GM12878 (cell line): ENCODE measurements at regions not wholly inside any gene's neighbourhood (a gene's known extent, or its start where the extent isn't known, plus 50 kb on each side); places are given as distances from the start of the nearest gene placed in this dataset.

Source experiments
- ATAC-seq: fragments of 200-7000 bp; cut with Tn5 transposase; 3 replicates; pipeline ENCODE4 v1.9.1; 2020; ENCODE audit warnings: mild to moderate bottlenecking, moderate library complexity
- BruUV-seq: library from RNA; stranded (reverse); fragments of 400-500 nt; replicated peaks from 2 replicates; lab custom pipeline; 2021; lab: Mats Ljungman, UMichigan
- CTCF ChIA-PET: fragments of 300-600 bp; sonication (Branson Sonifier 250); formaldehyde crosslinking; extraction: SDS; loops from one replicate; lab custom pipeline; 2021; ENCODE audit warnings: inconsistent platforms; lab: Yijun Ruan, JAX
- POLR2A ChIA-PET: fragments of 350-600 bp; formaldehyde crosslinking; extraction: SDS; loops from one replicate; lab custom pipeline; 2021; ENCODE audit warnings: inconsistent platforms; lab: Charles Lee
- RAD21 ChIA-PET: fragments of 300-600 bp; sonication (Branson Sonifier 250); formaldehyde crosslinking; loops from one replicate; lab custom pipeline; 2023; ENCODE audit warnings: antibody characterized with exemption; ENCODE audit not compliant: unreplicated experiment; lab: Charles Lee
- SMC1A ChIA-PET: fragments of 300-600 bp; sonication (Branson Sonifier 250); formaldehyde crosslinking; loops from one replicate; lab custom pipeline; 2023; ENCODE audit not compliant: unreplicated experiment, uncharacterized antibody; lab: Charles Lee
- DNase-seq: peaks from one replicate; pipeline ENCODE4 v3.0.0-alpha.2; 2011; ENCODE audit warnings: low read depth, low spot score
- FAIRE-seq: peaks from 3 replicates; lab custom pipeline; 2011; peaks lifted over from hg19 to GRCh38; lab: Jason Lieb, UNC
- H2AFZ ChIP-seq: 2 replicates; pipeline ENCODE4 v1.6.0; 2011; ENCODE audit warnings: low read depth, low read length, control low read depth; ENCODE audit not compliant: control insufficient read depth
- H3K27ac ChIP-seq: 2 replicates; pipeline ENCODE4 v1.5.1; 2011; ENCODE audit warnings: control low read depth; ENCODE audit not compliant: control insufficient read depth, insufficient read depth
- H3K27me3 ChIP-seq, 2 experiments: replicated peaks in 1 of 2; 2 replicates each; pipeline versions ENCODE4 v1.6.0 to v1.6.1; 2011; ENCODE audit warnings: low read length in 1 of 2; ENCODE audit not compliant: control insufficient read depth in 2 of 2, insufficient read depth in 2 of 2
- H3K36me3 ChIP-seq, 2 experiments: 2 replicates each; pipeline ENCODE4 v1.5.1; 2011; ENCODE audit warnings: low read length in 1 of 2; ENCODE audit not compliant: control insufficient read depth in 2 of 2, insufficient read depth in 2 of 2
- H3K4me1 ChIP-seq: 2 replicates; pipeline ENCODE4 v1.6.1; 2011; ENCODE audit warnings: mild to moderate bottlenecking, low read length, moderate library complexity, mixed read lengths; ENCODE audit not compliant: control insufficient read depth, insufficient read depth
- H3K4me2 ChIP-seq: 2 replicates; pipeline ENCODE4 v1.6.0; 2011; ENCODE audit warnings: control low read depth; ENCODE audit not compliant: control insufficient read depth, insufficient read depth
- H3K4me3 ChIP-seq: fragments of 200-600 bp; sonication (generic); 2 replicates; pipeline ENCODE4 v1.5.1; 2016
- H3K79me2 ChIP-seq: 2 replicates; pipeline ENCODE4 v1.6.0; 2011; ENCODE audit warnings: low read length; ENCODE audit not compliant: control insufficient read depth, insufficient read depth
- H3K9ac ChIP-seq: 2 replicates; pipeline ENCODE4 v1.8.0; 2011; ENCODE audit warnings: low read length, control low read depth, mixed read lengths; ENCODE audit not compliant: control insufficient read depth, insufficient read depth
- H3K9me3 ChIP-seq: replicated peaks from 3 replicates; pipeline ENCODE4 v1.5.1; 2011; ENCODE audit warnings: mild to moderate bottlenecking, low read length; ENCODE audit not compliant: control insufficient read depth, insufficient read depth
- H4K20me1 ChIP-seq: 2 replicates; pipeline ENCODE4 v1.6.0; 2011; ENCODE audit not compliant: control insufficient read depth, insufficient read depth
- BACH1 ChIP-seq: fragments of 450-650 bp; IDR thresholded peaks from 2 replicates; pipeline ENCODE4 v1.6.1; 2017; ENCODE audit warnings: mild to moderate bottlenecking, borderline replicate concordance
- CREM ChIP-seq: IDR thresholded peaks from 2 replicates; pipeline ENCODE4 v1.6.1; 2014; ENCODE audit warnings: antibody characterized with exemption, low read depth
- MEF2B ChIP-seq: fragments of 450-650 bp; IDR thresholded peaks from 2 replicates; pipeline ENCODE4 v1.6.1; 2018; ENCODE audit warnings: mild to moderate bottlenecking, moderate library complexity; ENCODE audit not compliant: partially characterized antibody, poor library complexity, severe bottlenecking
- MYC ChIP-seq: IDR thresholded peaks from 2 replicates; pipeline ENCODE4 v1.6.1; 2011; ENCODE audit warnings: mild to moderate bottlenecking, low read length, moderate library complexity, inconsistent platforms; ENCODE audit not compliant: insufficient read depth, insufficient replicate concordance, insufficient read length, severe bottlenecking
- POLR2AphosphoS5 ChIP-seq: IDR thresholded peaks from 2 replicates; pipeline ENCODE4 v1.6.1; 2011; ENCODE audit warnings: mild to moderate bottlenecking, low read length, inconsistent platforms
- SMC3 ChIP-seq: IDR thresholded peaks from 2 replicates; pipeline ENCODE4 v1.6.1; 2011; ENCODE audit warnings: low read length, improper control_type of control experiment, borderline replicate concordance
- ZBTB11 ChIP-seq: fragments of 450-650 bp; formaldehyde crosslinking; IDR thresholded peaks from 2 replicates; pipeline ENCODE4 v1.5.0; 2022; ENCODE audit warnings: mild to moderate bottlenecking, missing genetic modification characterization
- ZBTB40 ChIP-seq: fragments of 450-650 bp; IDR thresholded peaks from 2 replicates; pipeline ENCODE4 v1.6.1; 2016; ENCODE audit warnings: mild to moderate bottlenecking, moderate library complexity, borderline replicate concordance
- WGBS: methylation state at CpG from one replicate; pipeline ENCODE4 v1.1.6; 2016; ENCODE audit warnings: low lambda C conversion rate; ENCODE audit not compliant: insufficient replicate concordance, insufficient coverage; ENCODE audit errors: missing lambda C conversion rate; 5-methylcytosine and 5-hydroxymethylcytosine counted together
- in situ Hi-C: fragments of 300-500 bp; cut with MboI; formaldehyde crosslinking; loops from 9 replicates; pipeline ENCODE4 v1.14.3; 2018; ENCODE audit warnings: mixed read lengths
- intact Hi-C: fragments of 100-400 bp; cut with micrococcal nuclease; formaldehyde crosslinking; loops from one replicate; pipeline ENCODE4 v1.14.2; 2022; ENCODE audit not compliant: unreplicated experiment

- ChIA-PET SMC1A (interaction anchor here (1.5 kb wide), 1 partner anchor 19 kb away, joined by 3 read pairs; no protein-coding TSS in a partner anchor), CTCF (no interaction called here), POLR2A (no interaction called here), RAD21 (no interaction called here)
- Histone ChIP-seq H3K9ac (no peak overlapping the region), H3K27me3 (no peaks in the 10 kb centered on the region), H3K4me2 (no peak overlapping the region), H2AFZ (no peak overlapping the region), H3K36me3 (no peaks in the 10 kb centered on the region), H3K27ac (no peak overlapping the region), H3K79me2 (no peaks in the 10 kb centered on the region), H4K20me1 (no peaks in the 10 kb centered on the region; the same call in 1 of the 2 replicates), H3K4me1 (no peaks in the 10 kb centered on the region), H3K9me3 (no peaks in the 10 kb centered on the region), H3K4me3 (no peak overlapping the region)
- TF ChIP-seq MEF2B (no peak), SMC3 (no peak), MYC (no peak), CREM (no peak), BACH1 (no peak), ZBTB11 (CRISPR knock-in tag) (no peak), ZBTB40 (no peak), POLR2AphosphoS5 (no peak)
- no TSS peak for BruUV-seq
- 45% methylated on average over 3 of the region's 3 CpGs for WGBS
- ATAC-seq (no peak), DNase-seq (no peak), FAIRE-seq (no peak)
- in situ Hi-C loops (no loop called here), intact Hi-C loops (no loop called here)
These were observed 351.8 kb upstream of the LRRC7 start for GRCh38 chr1:69215883-69216282.
